H9 (cell line): ENCODE measurements at regions not wholly inside any gene's neighbourhood (a gene's known extent, or its start where the extent isn't known, plus 50 kb on each side); places are given as distances from the start of the nearest gene placed in this dataset.

Experiments used
- DNase-seq: peaks from one replicate; pipeline ENCODE4 v3.0.0-alpha.2; 2017
- H2AFZ ChIP-seq: one replicate; pipeline ENCODE4 v1.6.1; 2013; ENCODE audit warnings: mild to moderate bottlenecking, low read length, control low read depth, moderate library complexity
- H2AK5ac ChIP-seq: 2 replicates; pipeline ENCODE4 v1.6.1; 2013; ENCODE audit warnings: low read length, control low read depth, mixed read lengths; ENCODE audit not compliant: insufficient read length
- H2BK120ac ChIP-seq: one replicate; pipeline ENCODE4 v1.6.1; 2013; ENCODE audit warnings: low read depth, mild to moderate bottlenecking, low read length, control low read depth, inconsistent platforms; ENCODE audit not compliant: poor library complexity, severe bottlenecking
- H2BK12ac ChIP-seq: 2 replicates; pipeline ENCODE4 v1.6.1; 2013; ENCODE audit warnings: low read length, control low read depth, mixed read lengths, low read depth; ENCODE audit not compliant: insufficient read length
- H2BK15ac ChIP-seq: 2 replicates; pipeline ENCODE4 v1.6.1; 2013; ENCODE audit warnings: low read depth, low read length, control low read depth
- H2BK20ac ChIP-seq: one replicate; pipeline ENCODE4 v1.6.1; 2013; ENCODE audit warnings: low read depth, mild to moderate bottlenecking, low read length, control low read depth, inconsistent platforms; ENCODE audit not compliant: poor library complexity, severe bottlenecking
- H2BK5ac ChIP-seq: 2 replicates; pipeline ENCODE4 v1.6.1; 2013; ENCODE audit warnings: low read length, control low read depth, mixed read lengths; ENCODE audit not compliant: insufficient read length
- H3K14ac ChIP-seq: 2 replicates; pipeline ENCODE4 v1.6.1; 2013; ENCODE audit warnings: low read length, control low read depth; ENCODE audit not compliant: insufficient read depth
- H3K18ac ChIP-seq: 2 replicates; pipeline ENCODE4 v1.6.1; 2013; ENCODE audit warnings: low read depth, mild to moderate bottlenecking, mixed read lengths, low read length, control low read depth; ENCODE audit not compliant: insufficient read length
- H3K23ac ChIP-seq: 2 replicates; pipeline ENCODE4 v1.6.1; 2013; ENCODE audit warnings: low read length, control low read depth, mixed read lengths, low read depth; ENCODE audit not compliant: insufficient read length
- H3K23me2 ChIP-seq: 2 replicates; pipeline ENCODE4 v1.6.1; 2013; ENCODE audit warnings: low read depth, mild to moderate bottlenecking, mixed read lengths, low read length, control low read depth; ENCODE audit not compliant: insufficient read length, poor library complexity, severe bottlenecking
- H3K27ac ChIP-seq: 2 replicates; pipeline ENCODE4 v1.5.1; 2013; ENCODE audit warnings: low read length, control low read depth, mixed read lengths, low read depth; ENCODE audit not compliant: insufficient read length
- H3K27me3 ChIP-seq: 2 replicates; pipeline ENCODE4 v1.6.1; 2013; ENCODE audit warnings: low read length, control low read depth, inconsistent platforms; ENCODE audit not compliant: insufficient read depth
- H3K4ac ChIP-seq: 2 replicates; pipeline ENCODE4 v1.6.1; 2013; ENCODE audit warnings: low read depth, mild to moderate bottlenecking, control low read depth, inconsistent platforms, low read length, moderate library complexity
- H3K4me1 ChIP-seq: 2 replicates; pipeline ENCODE4 v1.6.1; 2013; ENCODE audit warnings: low read length, control low read depth, inconsistent platforms; ENCODE audit not compliant: insufficient read depth
- H3K4me2 ChIP-seq: 2 replicates; pipeline ENCODE4 v1.6.1; 2013; ENCODE audit warnings: low read length, control low read depth, mixed read lengths; ENCODE audit not compliant: insufficient read length, insufficient read depth
- H3K56ac ChIP-seq: 2 replicates; pipeline ENCODE4 v1.6.1; 2013; ENCODE audit warnings: low read depth, mild to moderate bottlenecking, mixed read lengths, low read length, control low read depth; ENCODE audit not compliant: insufficient read length
- H3K79me1 ChIP-seq: 2 replicates; pipeline ENCODE4 v1.6.1; 2013; ENCODE audit warnings: low read depth, mild to moderate bottlenecking, moderate library complexity, low read length, control low read depth, inconsistent platforms; ENCODE audit not compliant: insufficient read depth, poor library complexity, severe bottlenecking
- H3K79me2 ChIP-seq: 2 replicates; pipeline ENCODE4 v1.6.1; 2013; ENCODE audit warnings: low read length, control low read depth, inconsistent platforms; ENCODE audit not compliant: insufficient read depth
- H3K9ac ChIP-seq: 2 replicates; pipeline ENCODE4 v1.6.1; 2013; ENCODE audit warnings: low read length, control low read depth, mixed read lengths; ENCODE audit not compliant: insufficient read length; ENCODE audit errors: extremely low read depth
- H3K9me3 ChIP-seq: one replicate; pipeline ENCODE4 v1.6.1; 2013; ENCODE audit warnings: low read depth, low read length, inconsistent platforms; ENCODE audit not compliant: control insufficient read depth
- H3T11ph ChIP-seq: one replicate; pipeline ENCODE4 v1.6.1; 2013; ENCODE audit warnings: mild to moderate bottlenecking, low read length, control low read depth, inconsistent platforms
- H4K20me1 ChIP-seq: one replicate; pipeline ENCODE4 v1.6.1; 2013; ENCODE audit not compliant: control insufficient read depth, insufficient read length, insufficient read depth
- H4K5ac ChIP-seq: 2 replicates; pipeline ENCODE4 v1.6.1; 2013; ENCODE audit warnings: low read depth, mild to moderate bottlenecking, mixed read lengths, low read length, control low read depth; ENCODE audit not compliant: insufficient read length
- H4K8ac ChIP-seq: replicated peaks from 2 replicates; pipeline ENCODE4 v1.6.1; 2013; ENCODE audit warnings: low read length, control low read depth, mixed read lengths, low read depth; ENCODE audit not compliant: insufficient read length
- H4K91ac ChIP-seq: 2 replicates; pipeline ENCODE4 v1.6.1; 2013; ENCODE audit warnings: low read depth, mild to moderate bottlenecking, moderate library complexity, mixed read lengths, low read length, control low read depth; ENCODE audit not compliant: insufficient read length
- H3K27ac Mint-ChIP-seq, 3 experiments: 2 replicates in 2 of 3; 3 replicates in 1 of 3; pipeline ENCODE4 v1.8.0; 2020 to 2021; ENCODE audit warnings: mixed read lengths in 3 of 3, mild to moderate bottlenecking in 1 of 3, moderate library complexity in 1 of 3
- H3K27me3 Mint-ChIP-seq: 2 replicates; pipeline ENCODE4 v1.8.0; 2021; ENCODE audit warnings: low read depth, mild to moderate bottlenecking, moderate library complexity, mixed read lengths
- H3K36me3 Mint-ChIP-seq, 3 experiments: 2 replicates in 2 of 3; 3 replicates in 1 of 3; pipeline ENCODE4 v1.8.0; 2020 to 2021; ENCODE audit warnings: low read depth in 3 of 3, mixed read lengths in 3 of 3; ENCODE audit not compliant: insufficient read depth in 1 of 3
- H3K4me1 Mint-ChIP-seq, 2 experiments: 2 replicates each; pipeline ENCODE4 v1.8.0; 2020; ENCODE audit warnings: mixed read lengths in 2 of 2
- H3K4me3 Mint-ChIP-seq, 2 experiments: 2 replicates in 1 of 2; 3 replicates in 1 of 2; pipeline ENCODE4 v1.8.0; 2020 to 2021; ENCODE audit warnings: mild to moderate bottlenecking in 2 of 2, mixed read lengths in 2 of 2, moderate library complexity in 1 of 2
- H3K9me3 Mint-ChIP-seq, 2 experiments: 2 replicates in 1 of 2; 3 replicates in 1 of 2; pipeline ENCODE4 v1.8.0; 2020; ENCODE audit warnings: mild to moderate bottlenecking in 2 of 2, mixed read lengths in 2 of 2, moderate library complexity in 1 of 2
- WGBS: extraction: QIAGEN DNeasy Blood & Tissue Kit; methylation state at CpG from one replicate; pipeline ENCODE4 v1.1.7; 2013; ENCODE audit warnings: missing lambda C conversion rate, low lambda C conversion rate, mixed read lengths; ENCODE audit not compliant: insufficient read length; ENCODE audit errors: extremely low coverage; 5-methylcytosine and 5-hydroxymethylcytosine counted together
- TF ChIP-seq, protein P1 (sequence below): fragments of 200-600 bp; sonication (generic); conservative IDR thresholded peaks from 3 replicates; pipeline ENCODE4 v1.8.0; 2021; ENCODE audit warnings: antibody characterized with exemption, mild to moderate bottlenecking

DNA sequence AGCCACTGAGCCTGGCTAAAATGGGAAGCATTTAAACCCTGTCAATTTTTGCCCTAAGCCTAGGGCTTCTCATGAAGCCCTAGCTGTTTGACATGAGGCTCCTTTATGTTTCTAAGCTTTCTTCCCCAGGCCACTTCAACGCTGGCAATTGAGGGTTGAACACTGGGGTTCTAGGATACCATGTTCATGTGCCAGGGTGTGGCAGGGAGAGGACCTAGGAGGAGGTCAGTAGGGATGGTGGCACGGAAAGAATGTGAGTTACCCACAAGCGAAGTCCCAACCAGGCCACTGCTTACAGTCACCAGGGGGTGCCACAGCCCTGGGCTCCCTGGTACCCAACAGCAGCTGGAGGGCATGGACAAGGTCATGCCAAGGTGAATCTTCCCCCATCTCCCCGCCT is 90.8 kb upstream of the AJAP1 start:
- H2BK15ac ChIP-seq = no peak overlapping the region
- no peaks in the 10 kb centered on the region for H3K27me3 ChIP-seq
- H3K4me2 ChIP-seq = no peak overlapping the region
- no peaks in the 10 kb centered on the region for H4K20me1 ChIP-seq
- H3K9me3 ChIP-seq = no peaks in the 10 kb centered on the region
- H2AFZ ChIP-seq = no peak overlapping the region
- H3K79me2 ChIP-seq = no peaks in the 10 kb centered on the region
- peaks cover 4 to 10% of the 10 kb centered on the region in 2 experiments for H3K4me1 Mint-ChIP-seq
- no peak overlapping the region for H3K23ac ChIP-seq
- H2BK5ac ChIP-seq = no peak overlapping the region
- H3K79me1 ChIP-seq = no peaks in the 10 kb centered on the region
- H4K91ac ChIP-seq = no peak overlapping the region
- H3K4ac ChIP-seq = no peak overlapping the region
- no peak overlapping the region for H3K27ac ChIP-seq
- H3K36me3 Mint-ChIP-seq = no peaks in the 10 kb centered on the region
- H3K18ac ChIP-seq = no peak overlapping the region
- no peak for DNase-seq
- TF ChIP-seq, protein P1, sequence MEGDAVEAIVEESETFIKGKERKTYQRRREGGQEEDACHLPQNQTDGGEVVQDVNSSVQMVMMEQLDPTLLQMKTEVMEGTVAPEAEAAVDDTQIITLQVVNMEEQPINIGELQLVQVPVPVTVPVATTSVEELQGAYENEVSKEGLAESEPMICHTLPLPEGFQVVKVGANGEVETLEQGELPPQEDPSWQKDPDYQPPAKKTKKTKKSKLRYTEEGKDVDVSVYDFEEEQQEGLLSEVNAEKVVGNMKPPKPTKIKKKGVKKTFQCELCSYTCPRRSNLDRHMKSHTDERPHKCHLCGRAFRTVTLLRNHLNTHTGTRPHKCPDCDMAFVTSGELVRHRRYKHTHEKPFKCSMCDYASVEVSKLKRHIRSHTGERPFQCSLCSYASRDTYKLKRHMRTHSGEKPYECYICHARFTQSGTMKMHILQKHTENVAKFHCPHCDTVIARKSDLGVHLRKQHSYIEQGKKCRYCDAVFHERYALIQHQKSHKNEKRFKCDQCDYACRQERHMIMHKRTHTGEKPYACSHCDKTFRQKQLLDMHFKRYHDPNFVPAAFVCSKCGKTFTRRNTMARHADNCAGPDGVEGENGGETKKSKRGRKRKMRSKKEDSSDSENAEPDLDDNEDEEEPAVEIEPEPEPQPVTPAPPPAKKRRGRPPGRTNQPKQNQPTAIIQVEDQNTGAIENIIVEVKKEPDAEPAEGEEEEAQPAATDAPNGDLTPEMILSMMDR = no peak; the same call in 2 of the 3 replicates
- no peak overlapping the region for H4K8ac ChIP-seq
- H3K27me3 Mint-ChIP-seq = peaks cover 20% of the 10 kb centered on the region
- H3K56ac ChIP-seq = no peak overlapping the region
- no peak overlapping the region for H3K14ac ChIP-seq
- H2BK120ac ChIP-seq = no peak overlapping the region
- no peaks in the 10 kb centered on the region; a peak in 1 of 5 replicates for H3K9me3 Mint-ChIP-seq
- no peak overlapping the region for H3K4me3 Mint-ChIP-seq
- no peak overlapping the region for H3T11ph ChIP-seq
- no peak overlapping the region for H4K5ac ChIP-seq
- H2BK12ac ChIP-seq = no peak overlapping the region
- WGBS = no CpG with 5 or more reads among the region's 4 CpGs
- H3K23me2 ChIP-seq = no peaks in the 10 kb centered on the region
- H2BK20ac ChIP-seq = no peak overlapping the region
- H2AK5ac ChIP-seq = no peak overlapping the region
- no peak overlapping the region for H3K9ac ChIP-seq
- no peak overlapping the region for H3K27ac Mint-ChIP-seq
- H3K4me1 ChIP-seq = no peaks in the 10 kb centered on the region
